ENCODE measurements at regions not wholly inside any gene's neighbourhood (a gene's known extent, or its start where the extent isn't known, plus 50 kb on each side); places are given as distances from the start of the nearest gene placed in this dataset.

GRCh38 chr20:11218173-11218680, 544.4 kb upstream of the JAG1 start:
- ATAC-seq (ENCODE audit: poor library complexity) (no peak), DNase-seq (no peak)
- H3K4me3 Mint-ChIP-seq: no peak overlapping the region
- CTCF ChIA-PET: no interaction called here
- H3K4me1 Mint-ChIP-seq (ENCODE audit: low read depth): no peaks in the 10 kb centered on the region
- POLR2A ChIA-PET: no interaction called here
- H3K27ac Mint-ChIP-seq: no peak overlapping the region
- H3K27ac ChIP-seq (ENCODE audit: low read depth in 1 of 2, low read length in 2 of 2): no peak overlapping the region
- no peaks in the 10 kb centered on the region for H3K27me3 Mint-ChIP-seq
- no peaks in the 10 kb centered on the region for H3K4me1 ChIP-seq (ENCODE audit: insufficient read depth, low read length)
- H3K4me3 ChIP-seq (ENCODE audit: low read length): no peak overlapping the region
- H3K36me3 ChIP-seq (ENCODE audit: insufficient read depth, low read length): no peaks in the 10 kb centered on the region
- no peak for TF ChIP-seq CTCF (IDR thresholded peaks at IDR 0.05)
- peaks cover 3% of the 10 kb centered on the region for H3K9me3 Mint-ChIP-seq
- intact Hi-C loops (cut with DNase I, micrococcal nuclease): no loop called here
- H3K9me3 ChIP-seq (ENCODE audit: control insufficient read depth in 1 of 2, insufficient read depth in 1 of 2, low read length in 2 of 2): no peaks in the 10 kb centered on the region
- H3K36me3 Mint-ChIP-seq (ENCODE audit: low read depth): no peaks in the 10 kb centered on the region
- H3K27me3 ChIP-seq (ENCODE audit: control insufficient read depth in 1 of 2, insufficient read depth in 2 of 2, low read length in 2 of 2): no peaks in the 10 kb centered on the region

- Mint-ChIP-seq H3K4me3 (no peak overlapping the region), H3K36me3 (ENCODE audit: low read depth) (no peaks in the 10 kb centered on the region), H3K27ac (no peak overlapping the region), H3K27me3 (no peaks in the 10 kb centered on the region), H3K9me3 (peaks cover 3% of the 10 kb centered on the region), H3K4me1 (ENCODE audit: low read depth) (no peaks in the 10 kb centered on the region)
- Histone ChIP-seq H3K4me1 (ENCODE audit: insufficient read depth, low read length) (no peaks in the 10 kb centered on the region), H3K36me3 (ENCODE audit: insufficient read depth, low read length) (no peaks in the 10 kb centered on the region), H3K27me3 (ENCODE audit: control insufficient read depth in 1 of 2, insufficient read depth in 2 of 2, low read length in 2 of 2) (no peaks in the 10 kb centered on the region), H3K27ac (ENCODE audit: low read depth in 1 of 2, low read length in 2 of 2) (no peak overlapping the region), H3K4me3 (ENCODE audit: low read length) (no peak overlapping the region), H3K9me3 (ENCODE audit: control insufficient read depth in 1 of 2, insufficient read depth in 1 of 2, low read length in 2 of 2) (no peaks in the 10 kb centered on the region)
- no peak for DNase-seq
- CTCF ChIA-PET: no interaction called here
- POLR2A ChIA-PET: no interaction called here
- no peak for TF ChIP-seq CTCF (IDR thresholded peaks at IDR 0.05)
- ATAC-seq (ENCODE audit: poor library complexity): no peak
- intact Hi-C loops (cut with DNase I, micrococcal nuclease): no loop called here
Measured at GRCh38 chr20:11219192-11219591, 545.4 kb upstream of the JAG1 start.

GRCh38 chr20:11221046-11221445, 547.2 kb upstream of the JAG1 start:
- TF ChIP-seq CTCF (IDR thresholded peaks at IDR 0.05): no peak

More at GRCh38 chr20:11221046-11221445, 547.2 kb upstream of the JAG1 start:
- no peaks in the 10 kb centered on the region for H3K4me1 Mint-ChIP-seq (ENCODE audit: low read depth)
- no peaks in the 10 kb centered on the region for H3K36me3 Mint-ChIP-seq (ENCODE audit: low read depth)
- no peak overlapping the region for H3K4me3 Mint-ChIP-seq
- peaks cover 3% of the 10 kb centered on the region for H3K9me3 Mint-ChIP-seq
- H3K27ac Mint-ChIP-seq: no peak overlapping the region
- Histone ChIP-seq H3K27me3 (ENCODE audit: control insufficient read depth in 1 of 2, insufficient read depth in 2 of 2, low read length in 2 of 2) (no peaks in the 10 kb centered on the region), H3K4me3 (ENCODE audit: low read length) (no peak overlapping the region), H3K4me1 (ENCODE audit: insufficient read depth, low read length) (no peaks in the 10 kb centered on the region), H3K36me3 (ENCODE audit: insufficient read depth, low read length) (no peaks in the 10 kb centered on the region), H3K27ac (ENCODE audit: low read depth in 1 of 2, low read length in 2 of 2) (no peak overlapping the region), H3K9me3 (ENCODE audit: control insufficient read depth in 1 of 2, insufficient read depth in 1 of 2, low read length in 2 of 2) (no peaks in the 10 kb centered on the region)
- no peak for DNase-seq
- ChIA-PET CTCF (no interaction called here), POLR2A (no interaction called here)
- intact Hi-C loops (cut with DNase I, micrococcal nuclease): no loop called here
- no peaks in the 10 kb centered on the region for H3K27me3 Mint-ChIP-seq
- ATAC-seq (ENCODE audit: poor library complexity): no peak

Data from CD4-positive, alpha-beta T cell (primary cell).